ENCODE measurements at regions not wholly inside any gene's neighbourhood (a gene's known extent, or its start where the extent isn't known, plus 50 kb on each side); places are given as distances from the start of the nearest gene placed in this dataset.
A peak's percentile ranks its signal among the peaks of the same experiment; 100 is the strongest.

- DNase-seq, result no peak
- WGBS, result 88% methylated on average over 6 of the region's 6 CpGs
- peaks cover 6% of the 10 kb centered on the region for H3K4me1 ChIP-seq (ENCODE audit: control insufficient read depth, insufficient read depth, low read length)
- intact Hi-C loops (cut with DNase I), result no loop called here
- H3K9me3 ChIP-seq (ENCODE audit: control insufficient read depth, low read length), result no peaks in the 10 kb centered on the region
- no peaks in the 10 kb centered on the region for H3K27me3 ChIP-seq (ENCODE audit: control insufficient read depth, insufficient read depth)
- no peak overlapping the region for H3K4me3 ChIP-seq (ENCODE audit: low read length)
- H3K27ac ChIP-seq (ENCODE audit: low read length), result no peak overlapping the region
- ATAC-seq, result no peak
Observed at GRCh38 chr2:19748073-19748375, 153.8 kb downstream of the TTC32 start.

GRCh38 chr2:19747310-19748072, 154.3 kb downstream of the TTC32 start:
- H3K27me3 ChIP-seq (ENCODE audit: control insufficient read depth, insufficient read depth), result no peaks in the 10 kb centered on the region
- no peak overlapping the region for H3K27ac ChIP-seq (ENCODE audit: low read length)
- DNase-seq (no peak), ATAC-seq (peak in 1 of 2 donors; percentile 74)
- intact Hi-C loops (cut with DNase I), result no loop called here
- no peak overlapping the region for H3K4me3 ChIP-seq (ENCODE audit: low read length)
- H3K9me3 ChIP-seq (ENCODE audit: control insufficient read depth, low read length), result no peaks in the 10 kb centered on the region
- 78% methylated on average over 10 of the region's 10 CpGs for WGBS
- H3K4me1 ChIP-seq (ENCODE audit: control insufficient read depth, insufficient read depth, low read length), result peaks cover 6% of the 10 kb centered on the region

GRCh38 chr2:19746611-19747309, 155.0 kb downstream of the TTC32 start:
- Histone ChIP-seq H3K9me3 (ENCODE audit: control insufficient read depth, low read length) (no peaks in the 10 kb centered on the region), H3K27me3 (ENCODE audit: control insufficient read depth, insufficient read depth) (no peaks in the 10 kb centered on the region), H3K27ac (ENCODE audit: low read length) (no peak overlapping the region), H3K4me1 (ENCODE audit: control insufficient read depth, insufficient read depth, low read length) (peaks cover 6% of the 10 kb centered on the region), H3K4me3 (ENCODE audit: low read length) (no peak overlapping the region)
- DNase-seq (no peak), ATAC-seq (peak; percentile 14 to 52)
- WGBS, result 80% methylated on average over 13 of the region's 13 CpGs
- intact Hi-C loops (cut with DNase I), result no loop called here

GRCh38 chr2:19746137-19746600, 155.6 kb downstream of the TTC32 start:
- WGBS, result 89% methylated on average over 8 of the region's 8 CpGs
- Histone ChIP-seq H3K27me3 (ENCODE audit: control insufficient read depth, insufficient read depth) (no peaks in the 10 kb centered on the region), H3K27ac (ENCODE audit: low read length) (no peak overlapping the region), H3K4me3 (ENCODE audit: low read length) (no peak overlapping the region), H3K9me3 (ENCODE audit: control insufficient read depth, low read length) (no peaks in the 10 kb centered on the region), H3K4me1 (ENCODE audit: control insufficient read depth, insufficient read depth, low read length) (peaks cover 3% of the 10 kb centered on the region)
- intact Hi-C loops (cut with DNase I), result no loop called here
- ATAC-seq (no peak), DNase-seq (no peak)

- intact Hi-C loops (cut with DNase I), result no loop called here
- WGBS, result 92% methylated on average over 17 of the region's 17 CpGs
- Histone ChIP-seq H3K27ac (ENCODE audit: low read length) (no peak overlapping the region), H3K27me3 (ENCODE audit: control insufficient read depth, insufficient read depth) (no peaks in the 10 kb centered on the region), H3K9me3 (ENCODE audit: control insufficient read depth, low read length) (no peaks in the 10 kb centered on the region), H3K4me3 (ENCODE audit: low read length) (no peak overlapping the region), H3K4me1 (ENCODE audit: control insufficient read depth, insufficient read depth, low read length) (peaks cover 2% of the 10 kb centered on the region)
- DNase-seq, result no peak
- ATAC-seq, result no peak
Observed at GRCh38 chr2:19745318-19746136, 156.3 kb downstream of the TTC32 start.

GRCh38 chr2:19744456-19745199, 157.2 kb downstream of the TTC32 start:
- Histone ChIP-seq H3K9me3 (ENCODE audit: control insufficient read depth, low read length) (no peaks in the 10 kb centered on the region), H3K27ac (ENCODE audit: low read length) (no peak overlapping the region), H3K27me3 (ENCODE audit: control insufficient read depth, insufficient read depth) (no peaks in the 10 kb centered on the region), H3K4me1 (ENCODE audit: control insufficient read depth, insufficient read depth, low read length) (peaks cover 4% of the 10 kb centered on the region), H3K4me3 (ENCODE audit: low read length) (no peak overlapping the region)
- intact Hi-C loops (cut with DNase I), result no loop called here
- ATAC-seq, result no peak
- 95% methylated on average over 8 of the region's 8 CpGs for WGBS
- DNase-seq, result no peak

- H3K27me3 ChIP-seq (ENCODE audit: control insufficient read depth, insufficient read depth), result no peaks in the 10 kb centered on the region
- H3K4me1 ChIP-seq (ENCODE audit: control insufficient read depth, insufficient read depth, low read length), result peaks cover 6% of the 10 kb centered on the region
- WGBS, result 94% methylated on average over 5 of the region's 5 CpGs
- no peak for DNase-seq
- H3K4me3 ChIP-seq (ENCODE audit: low read length), result no peak overlapping the region
- no peaks in the 10 kb centered on the region for H3K9me3 ChIP-seq (ENCODE audit: control insufficient read depth, low read length)
- ATAC-seq, result no peak
- intact Hi-C loops (cut with DNase I), result no loop called here
- no peak overlapping the region for H3K27ac ChIP-seq (ENCODE audit: low read length)
Observed at GRCh38 chr2:19743641-19744040, 158.1 kb downstream of the TTC32 start.

- 80% methylated on average over 2 of the region's 2 CpGs for WGBS
- DNase-seq (no peak), ATAC-seq (no peak)
- Histone ChIP-seq H3K4me3 (ENCODE audit: low read length) (no peak overlapping the region), H3K27ac (ENCODE audit: low read length) (no peak overlapping the region), H3K27me3 (ENCODE audit: control insufficient read depth, insufficient read depth) (no peaks in the 10 kb centered on the region), H3K9me3 (ENCODE audit: control insufficient read depth, low read length) (no peaks in the 10 kb centered on the region), H3K4me1 (ENCODE audit: control insufficient read depth, insufficient read depth, low read length) (peaks cover 3% of the 10 kb centered on the region)
- intact Hi-C loops (cut with DNase I), result no loop called here
Observed at GRCh38 chr2:19742872-19743271, 158.9 kb downstream of the TTC32 start.

GRCh38 chr2:19739256-19739655, 162.5 kb downstream of the TTC32 start:
- Histone ChIP-seq H3K27me3 (ENCODE audit: control insufficient read depth, insufficient read depth) (no peaks in the 10 kb centered on the region), H3K4me1 (ENCODE audit: control insufficient read depth, insufficient read depth, low read length) (peaks cover 3% of the 10 kb centered on the region), H3K9me3 (ENCODE audit: control insufficient read depth, low read length) (no peaks in the 10 kb centered on the region), H3K27ac (ENCODE audit: low read length) (peak overlapping the region; percentile 53), H3K4me3 (ENCODE audit: low read length) (no peak overlapping the region)
- intact Hi-C loops (cut with DNase I), result no loop called here
- ATAC-seq (peak; percentile 63 to 65), DNase-seq (peak in 2 of 3 donors; percentile 30 to 61)
- WGBS, result 63% methylated on average over 2 of the region's 2 CpGs

- no peak overlapping the region for H3K4me3 ChIP-seq (ENCODE audit: low read length)
- peaks cover 3% of the 10 kb centered on the region for H3K4me1 ChIP-seq (ENCODE audit: control insufficient read depth, insufficient read depth, low read length)
- ATAC-seq, result peak; percentile 85 to 91
- intact Hi-C loops (cut with DNase I), result no loop called here
- no peaks in the 10 kb centered on the region for H3K9me3 ChIP-seq (ENCODE audit: control insufficient read depth, low read length)
- no peaks in the 10 kb centered on the region for H3K27me3 ChIP-seq (ENCODE audit: control insufficient read depth, insufficient read depth)
- 53% methylated on average over 11 of the region's 11 CpGs for WGBS
- no peak overlapping the region for H3K27ac ChIP-seq (ENCODE audit: low read length)
- peak; percentile 75 to 86 (median 81) for DNase-seq
Observed at GRCh38 chr2:19738707-19739106, 163.1 kb downstream of the TTC32 start.

All from right cardiac atrium (tissue), 5 donors.